ENCODE measurements at regions not wholly inside any gene's neighbourhood (a gene's known extent, or its start where the extent isn't known, plus 50 kb on each side); places are given as distances from the start of the nearest gene placed in this dataset.
"Not testable (repeated sequence)": the region's sequence is repeated elsewhere in the genome, so short reads cannot be mapped to it uniquely, and the experiment has no call there.

DNA sequence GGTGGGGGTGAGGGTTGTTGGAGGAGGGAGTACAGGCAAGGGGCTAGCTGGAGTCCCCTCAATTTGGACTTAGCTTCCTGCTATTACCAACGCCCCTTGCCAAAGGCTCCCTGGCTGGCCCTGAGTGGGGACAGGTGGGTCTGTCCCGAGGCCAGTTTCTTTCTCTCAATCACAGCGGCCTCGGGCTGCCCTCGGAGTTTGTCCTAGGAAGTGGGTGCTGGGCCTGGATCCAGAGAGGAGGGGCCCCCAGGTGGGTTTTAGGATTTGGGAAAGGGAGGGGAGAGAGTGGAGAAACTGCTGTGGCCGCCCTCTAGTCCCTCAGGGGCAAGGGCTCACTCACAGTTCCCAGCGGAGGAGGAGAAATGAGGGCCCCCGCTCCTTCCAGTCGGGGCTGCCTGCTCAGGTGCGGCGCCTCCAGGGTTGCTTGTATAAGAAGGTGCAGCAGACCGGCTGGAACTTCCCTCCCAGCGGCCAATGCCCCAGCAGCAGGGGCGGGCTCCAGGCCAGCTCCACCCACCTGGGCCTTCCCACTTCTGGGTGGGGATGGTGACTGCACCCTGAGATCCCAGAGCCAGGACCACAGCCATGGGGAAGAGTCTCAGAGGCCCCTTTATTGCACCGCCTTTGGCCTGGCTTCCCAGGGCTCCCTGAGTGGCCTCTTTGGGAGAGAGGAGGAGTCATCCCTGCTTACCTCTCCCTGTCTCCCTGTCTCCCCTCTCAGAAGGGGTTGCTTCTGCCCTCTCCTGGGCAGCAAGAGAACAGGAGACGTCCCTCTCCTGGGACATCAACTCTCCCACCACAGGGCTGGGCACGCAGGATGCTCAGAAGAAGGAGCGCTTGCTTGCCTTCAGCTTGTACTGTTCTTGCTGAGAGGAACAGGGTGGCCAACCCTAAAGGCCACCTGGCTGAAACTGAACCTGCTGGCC is 112.0 kb upstream of the SMURF2 start:
- intact Hi-C loops (cut with DNase I): no loop called here
- peak in 2 of 10 donors; percentile 63 to 84 for DNase-seq

DNA sequence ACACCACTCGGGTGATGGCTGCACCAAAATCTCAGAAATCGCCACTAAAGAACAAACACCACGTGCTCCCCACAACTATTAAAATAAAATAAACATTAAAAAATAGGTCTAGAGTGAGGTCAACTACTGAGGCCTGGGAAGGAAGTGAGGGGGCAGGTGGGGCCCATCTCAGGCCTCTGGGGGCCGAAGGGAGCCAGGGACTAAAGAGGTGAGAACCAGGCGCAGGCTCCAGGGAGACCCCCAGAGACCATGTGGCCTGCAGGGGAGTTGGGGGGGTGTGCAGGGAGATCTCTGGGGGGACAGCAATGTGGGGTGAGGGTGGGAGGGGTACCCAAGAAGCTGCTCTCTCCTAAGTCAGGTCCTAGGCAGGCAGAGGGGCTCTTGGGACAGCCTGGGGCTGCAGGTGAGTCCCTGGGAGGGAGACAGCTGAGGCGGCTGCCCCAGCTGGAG is 111.3 kb upstream of the SMURF2 start:
- DNase-seq: no peak

DNA sequence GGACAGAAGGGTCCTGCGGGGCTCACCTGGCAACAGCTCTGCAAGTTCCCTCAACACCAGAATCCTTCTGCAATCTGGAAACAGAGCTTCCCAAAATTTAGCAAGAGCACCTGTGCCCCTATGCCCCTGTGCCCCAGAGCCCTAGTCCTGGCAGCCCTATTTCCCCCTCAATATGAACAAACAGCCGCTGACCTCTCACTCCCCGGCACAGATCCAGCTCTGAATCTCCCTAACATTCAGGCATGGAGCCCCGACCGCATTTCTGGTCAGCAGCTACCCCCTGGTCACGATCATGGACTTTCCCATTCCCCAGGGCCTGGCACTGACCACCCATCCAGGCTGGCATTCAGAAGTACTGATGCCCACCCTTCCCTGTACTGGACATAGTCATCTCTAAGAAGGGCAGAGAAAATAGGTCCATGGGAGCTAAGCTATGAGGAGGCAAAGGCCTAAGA is 110.8 kb upstream of the SMURF2 start:
- intact Hi-C loops (cut with DNase I): no loop called here

More for the DNA sequence above, 111.3 kb upstream of the SMURF2 start:
- intact Hi-C loops (cut with DNase I): no loop called here

DNA sequence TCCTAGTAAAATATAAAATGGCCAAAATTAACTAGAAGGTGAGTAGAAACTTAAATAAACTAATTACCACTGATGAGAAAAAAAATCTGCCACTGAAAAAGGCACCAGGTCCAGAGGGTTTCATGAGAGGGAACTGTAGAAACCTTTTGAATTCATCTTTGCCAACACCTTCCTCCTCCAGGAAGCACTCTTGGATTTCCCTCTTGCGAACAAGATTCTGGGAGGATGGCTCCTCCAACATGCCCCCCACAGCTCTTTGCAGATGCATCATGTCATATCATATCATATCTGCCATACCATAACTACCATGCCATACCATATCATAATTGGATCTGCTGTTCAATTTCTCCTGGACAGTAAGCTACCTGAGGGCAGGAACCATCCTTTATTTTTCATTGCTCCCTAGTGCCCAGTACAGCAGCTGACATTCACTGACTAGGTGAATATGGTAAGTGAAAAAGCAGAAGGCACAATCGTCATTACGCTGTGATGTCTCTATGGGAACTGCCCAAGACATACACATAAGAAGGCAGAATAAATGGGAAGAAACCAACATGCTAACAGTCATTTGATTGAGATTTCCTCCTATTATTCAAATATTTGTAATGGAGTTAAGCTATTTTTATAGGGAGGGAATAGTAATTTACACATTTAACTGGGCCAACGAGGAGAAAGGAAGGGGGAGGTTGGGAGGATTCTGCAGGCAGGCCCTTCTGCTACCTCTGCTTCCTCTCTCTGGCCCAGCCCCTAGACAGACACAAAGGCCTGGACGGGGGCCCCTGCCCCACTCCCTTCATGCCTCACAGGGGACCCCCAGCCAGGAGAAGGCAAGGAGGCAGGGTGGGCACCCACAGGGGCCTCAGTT is 110.1 kb upstream of the SMURF2 start:
- intact Hi-C loops (cut with DNase I): no loop called here
- DNase-seq: peak in 2 of 10 donors; percentile 50 to 69

More for the DNA sequence above, 110.8 kb upstream of the SMURF2 start:
- DNase-seq: peak in 2 of 10 donors; percentile 33 to 63

DNA sequence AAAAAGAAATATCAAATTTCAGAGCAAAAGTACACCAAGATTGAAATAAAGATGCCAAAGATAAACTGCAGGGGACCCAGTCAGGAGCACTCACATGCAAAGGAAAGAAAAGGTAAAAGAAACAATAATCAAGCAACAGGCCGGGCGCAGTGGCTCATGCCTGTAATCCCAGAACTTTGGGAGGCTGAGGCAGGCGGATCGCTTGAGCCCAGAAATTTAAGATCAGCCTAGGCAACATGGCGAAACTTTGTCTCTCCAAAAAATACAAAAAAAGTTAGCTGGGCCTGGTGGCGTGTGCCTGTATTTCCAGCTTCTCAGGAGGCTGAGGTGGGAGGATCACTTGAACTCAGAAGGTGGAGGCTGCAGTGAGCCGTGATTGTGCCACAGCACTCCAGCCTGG is 107.6 kb upstream of the SMURF2 start:
- intact Hi-C loops (cut with DNase I): no loop called here
- peak in 2 of 10 donors; percentile 15 to 52 for DNase-seq

DNA sequence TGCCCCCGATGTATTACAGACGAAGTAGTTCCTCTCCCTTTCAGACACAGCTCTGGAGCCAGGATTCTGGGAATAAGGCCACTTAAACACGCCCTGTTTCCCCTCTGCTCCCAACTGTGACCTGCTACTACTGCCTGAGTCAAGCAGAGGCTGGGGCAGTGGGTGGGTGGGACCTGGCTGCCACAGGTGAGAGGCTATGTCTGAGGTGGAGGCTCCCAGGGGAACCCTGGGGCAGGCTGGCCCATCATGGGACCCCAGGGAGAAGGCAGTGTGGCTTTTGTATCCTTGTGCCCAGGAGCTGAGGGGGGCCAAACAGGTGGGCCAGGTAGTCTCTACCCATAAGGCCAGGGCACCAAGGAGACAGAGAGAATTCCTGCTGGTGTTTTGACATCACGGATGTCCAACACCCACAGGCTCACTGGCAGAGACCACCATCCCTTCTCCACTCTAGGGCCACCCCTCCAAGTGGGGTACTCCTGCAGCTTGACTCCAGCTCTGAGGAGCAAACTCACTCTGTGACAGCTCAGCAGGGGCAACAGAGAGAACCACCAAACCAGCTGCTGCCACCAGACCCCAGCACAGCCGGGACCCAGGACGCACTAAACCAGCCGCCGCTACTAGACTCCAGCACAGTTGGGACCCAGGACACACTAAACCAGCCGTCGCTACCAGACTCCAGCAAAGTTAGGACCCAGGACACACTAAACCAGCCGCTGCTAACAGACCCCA is 105.3 kb upstream of the SMURF2 start:
- peak in 1 of 10 donors; percentile 45 for DNase-seq
- intact Hi-C loops (cut with DNase I): no loop called here

DNA sequence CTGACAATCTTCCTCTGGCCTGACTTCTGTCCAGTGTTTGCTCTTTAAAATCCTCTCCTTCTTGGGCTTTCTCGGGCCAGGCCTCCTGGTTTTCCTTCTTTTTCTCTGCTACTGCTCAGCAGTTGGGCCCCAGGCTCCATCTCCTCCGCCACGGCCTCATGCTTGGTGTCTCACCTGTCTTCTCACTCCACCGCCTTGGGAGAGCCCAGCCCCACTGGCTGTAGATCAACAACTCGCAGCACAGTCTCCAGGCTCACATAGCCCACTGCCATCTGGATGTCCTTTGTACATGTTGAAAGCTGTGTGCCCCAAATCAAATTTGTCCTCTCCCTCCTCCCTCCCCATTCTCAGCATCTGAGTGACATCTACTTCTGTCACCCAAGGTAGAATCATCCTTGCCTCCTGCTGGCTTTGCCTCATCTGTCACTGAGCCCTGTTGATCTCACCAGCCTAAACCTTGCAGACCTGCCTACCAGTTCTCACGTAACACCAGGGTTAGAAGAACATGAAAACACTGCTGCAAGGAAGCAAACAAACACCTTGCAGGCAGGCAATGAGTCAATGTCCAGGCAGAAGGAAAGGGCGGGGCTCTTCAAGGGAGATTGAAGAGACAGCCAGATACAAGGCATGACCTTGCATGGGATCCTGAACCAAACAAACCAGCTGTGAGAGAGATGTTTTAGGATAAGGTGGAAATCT is 103.2 kb upstream of the SMURF2 start:
- no peak for DNase-seq
- intact Hi-C loops (cut with DNase I): no loop called here

DNA sequence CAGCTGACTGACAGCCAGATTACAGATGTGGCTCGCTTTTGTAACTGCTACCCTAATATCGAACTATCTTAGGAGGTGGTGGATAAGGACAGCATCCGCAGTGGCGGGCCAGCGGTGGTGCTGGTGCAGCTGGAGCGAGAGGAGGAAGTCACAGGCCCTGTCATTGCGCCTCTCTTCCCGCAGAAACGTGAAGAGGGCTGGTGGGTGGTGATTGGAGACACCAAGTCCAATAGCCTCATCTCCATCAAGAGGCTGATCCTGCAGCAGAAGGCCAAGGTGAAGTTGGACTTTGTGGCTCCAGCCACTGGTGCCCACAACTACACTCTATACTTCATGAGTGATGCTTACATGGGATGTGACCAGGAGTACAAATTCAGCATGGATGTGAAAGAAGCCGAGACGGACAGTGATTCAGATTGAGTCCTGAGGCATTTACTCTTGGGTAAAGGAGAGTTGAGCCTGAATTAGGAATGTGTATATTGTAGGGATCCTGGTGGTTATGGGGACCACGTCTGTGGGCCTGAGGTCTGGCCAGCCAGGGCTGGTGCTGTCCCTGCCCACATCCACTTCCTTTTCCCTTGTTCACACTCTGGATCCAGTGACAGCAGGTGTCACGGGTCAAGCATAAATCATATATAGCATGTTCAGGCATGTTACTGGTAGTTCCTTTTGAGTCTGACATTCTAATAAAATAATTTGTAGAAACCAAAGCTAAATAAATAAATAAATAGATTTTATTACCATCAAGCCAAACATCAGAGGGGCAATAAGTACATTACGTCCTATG is 89.0 kb upstream of the SMURF2 start:
- intact Hi-C loops (cut with DNase I): no loop called here
- peak in 1 of 10 donors; percentile 69 for DNase-seq

DNA sequence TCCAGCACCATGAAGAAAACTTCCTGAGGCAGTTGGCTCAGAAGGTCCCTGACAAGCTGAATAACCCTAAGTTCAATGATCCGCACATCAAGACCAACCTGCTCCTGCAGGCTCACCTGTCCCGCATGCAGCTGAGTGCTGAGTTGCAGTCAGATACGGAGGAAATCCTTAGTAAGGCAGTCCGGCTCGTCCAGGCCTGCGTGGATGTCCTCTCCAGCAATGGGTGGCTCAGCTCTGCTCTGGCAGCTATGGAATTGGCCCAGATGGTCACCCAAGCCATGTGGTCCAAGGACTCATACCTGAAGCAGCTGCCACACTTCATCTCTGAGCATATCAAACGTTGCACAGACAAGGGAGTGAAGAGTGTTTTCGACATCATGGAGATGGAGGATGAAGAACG is 88.4 kb upstream of the SMURF2 start:
- intact Hi-C loops (cut with DNase I): no loop called here
- DNase-seq: no peak

DNA sequence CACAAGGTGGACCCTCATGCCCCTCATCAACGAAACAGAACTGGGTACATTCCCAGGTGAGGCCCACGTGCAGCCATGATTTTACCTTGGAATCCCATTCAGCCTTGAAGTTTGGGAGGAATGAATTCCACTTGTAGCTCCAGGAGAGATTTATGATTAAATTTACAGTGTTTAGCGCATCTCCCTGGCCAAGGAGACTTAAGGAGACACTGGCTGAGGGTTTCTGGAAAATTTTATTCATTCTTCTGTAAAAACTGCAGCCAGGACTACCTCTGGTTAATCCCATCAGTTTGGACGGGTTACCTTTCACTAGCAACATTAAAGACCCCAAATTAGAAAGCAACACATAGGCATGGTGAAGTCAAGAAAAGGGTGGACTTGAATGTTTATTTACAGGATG is 87.2 kb upstream of the SMURF2 start:
- no peak for DNase-seq
- intact Hi-C loops (cut with DNase I): no loop called here

DNA sequence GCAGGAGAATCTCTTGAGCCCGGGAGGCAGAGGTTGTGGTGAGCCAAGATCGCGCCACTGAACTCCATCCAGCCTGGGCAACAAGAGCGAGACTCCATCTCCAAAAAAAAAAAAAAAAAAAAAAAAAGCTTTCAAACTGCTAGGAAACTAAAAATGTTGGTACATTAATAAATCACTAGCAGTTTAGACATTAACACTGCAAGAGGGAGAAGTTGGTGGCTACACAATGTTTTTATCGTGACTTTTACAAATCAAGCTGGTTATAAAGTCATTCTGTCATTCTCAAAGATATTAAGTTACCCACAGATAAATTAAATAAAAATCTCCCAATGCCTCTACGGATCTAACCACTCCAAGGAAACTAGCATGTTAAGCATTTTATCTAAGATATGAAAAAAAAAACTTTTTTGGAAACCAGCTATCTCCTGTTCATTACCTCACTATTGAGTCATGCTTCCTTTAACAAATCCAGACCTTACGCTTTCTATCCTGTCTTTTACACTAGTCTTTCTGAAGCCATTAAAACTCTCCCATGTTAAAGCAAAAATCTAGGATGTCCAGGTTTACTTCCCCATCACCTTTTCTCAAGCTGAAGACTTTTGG is 85.9 kb upstream of the SMURF2 start:
- intact Hi-C loops (cut with DNase I): no loop called here
- DNase-seq: no peak

DNA sequence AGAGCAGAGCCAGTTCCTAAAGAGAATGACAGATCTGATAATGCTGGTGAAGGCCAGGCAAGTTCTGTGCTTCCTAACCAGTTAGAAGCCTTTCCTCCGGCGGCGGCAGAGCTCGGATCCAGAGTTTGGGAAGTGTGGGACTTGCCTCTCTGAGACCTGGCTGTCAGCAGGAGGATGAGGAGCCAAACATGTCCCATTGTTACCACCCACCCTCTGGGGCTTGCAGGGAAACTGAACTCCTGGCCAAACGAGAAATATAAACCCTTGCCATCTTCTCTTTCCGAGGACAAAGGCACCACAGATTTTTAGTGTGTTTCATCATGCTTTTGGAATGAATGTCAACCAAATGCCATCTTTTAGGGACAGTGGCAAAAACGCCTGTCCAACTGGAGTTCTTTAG is 80.2 kb upstream of the SMURF2 start:
- intact Hi-C loops (cut with DNase I): no loop called here
- DNase-seq: no peak

DNA sequence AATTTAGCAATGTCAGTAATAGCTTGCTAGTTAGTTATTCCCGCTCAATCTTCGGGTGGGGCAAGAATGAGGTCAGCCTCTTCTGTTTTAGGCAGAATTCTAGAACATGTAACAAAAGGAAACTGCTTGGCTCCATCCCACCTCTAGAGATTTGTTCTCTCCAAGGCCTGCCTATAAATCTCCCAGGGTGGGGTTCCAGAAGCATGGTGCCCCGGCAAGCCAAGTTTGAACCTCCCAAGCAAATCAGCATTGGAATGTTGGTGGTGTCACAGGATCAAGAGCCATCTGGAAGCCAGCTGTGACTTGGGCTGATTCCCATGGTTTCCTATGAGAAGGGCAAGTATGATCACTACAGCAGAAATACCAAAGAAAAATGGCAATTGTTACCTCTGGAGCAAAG is 79.8 kb upstream of the SMURF2 start:
- peak in 1 of 10 donors; percentile 46 for DNase-seq
- intact Hi-C loops (cut with DNase I): not testable (repeated sequence)

DNA sequence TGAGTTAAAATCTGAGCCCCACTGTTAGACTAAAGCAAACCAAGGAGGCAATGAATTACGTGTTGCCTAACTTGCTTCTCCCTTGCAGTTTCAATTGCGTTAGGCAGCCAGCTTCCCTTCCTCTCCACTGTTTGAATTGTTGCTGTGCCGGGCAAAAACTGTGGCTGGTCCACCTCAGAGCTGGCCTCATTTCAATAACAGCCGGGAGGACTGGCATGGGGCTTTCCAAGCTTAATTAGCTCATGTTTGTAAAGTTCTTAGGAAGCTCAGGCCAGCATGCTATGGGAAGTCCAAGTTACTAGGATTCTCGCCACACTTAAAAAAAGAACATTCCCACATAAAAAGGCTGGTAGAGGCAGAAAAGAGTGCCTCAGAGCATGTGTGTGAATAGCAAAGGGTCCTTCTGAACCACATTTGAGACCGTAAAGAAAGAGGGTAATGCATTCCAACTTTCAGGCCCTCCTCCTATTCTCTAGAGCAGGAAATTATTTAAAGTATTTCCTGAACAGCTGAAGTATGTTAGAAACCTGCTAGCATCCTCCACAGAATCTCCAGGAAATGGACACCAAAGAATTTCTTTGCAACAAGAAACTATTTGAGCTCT is 79.0 kb upstream of the SMURF2 start:
- DNase-seq: peak in 5 of 10 donors; percentile 16 to 44 (median 27)
- intact Hi-C loops (cut with DNase I): no loop called here

DNA sequence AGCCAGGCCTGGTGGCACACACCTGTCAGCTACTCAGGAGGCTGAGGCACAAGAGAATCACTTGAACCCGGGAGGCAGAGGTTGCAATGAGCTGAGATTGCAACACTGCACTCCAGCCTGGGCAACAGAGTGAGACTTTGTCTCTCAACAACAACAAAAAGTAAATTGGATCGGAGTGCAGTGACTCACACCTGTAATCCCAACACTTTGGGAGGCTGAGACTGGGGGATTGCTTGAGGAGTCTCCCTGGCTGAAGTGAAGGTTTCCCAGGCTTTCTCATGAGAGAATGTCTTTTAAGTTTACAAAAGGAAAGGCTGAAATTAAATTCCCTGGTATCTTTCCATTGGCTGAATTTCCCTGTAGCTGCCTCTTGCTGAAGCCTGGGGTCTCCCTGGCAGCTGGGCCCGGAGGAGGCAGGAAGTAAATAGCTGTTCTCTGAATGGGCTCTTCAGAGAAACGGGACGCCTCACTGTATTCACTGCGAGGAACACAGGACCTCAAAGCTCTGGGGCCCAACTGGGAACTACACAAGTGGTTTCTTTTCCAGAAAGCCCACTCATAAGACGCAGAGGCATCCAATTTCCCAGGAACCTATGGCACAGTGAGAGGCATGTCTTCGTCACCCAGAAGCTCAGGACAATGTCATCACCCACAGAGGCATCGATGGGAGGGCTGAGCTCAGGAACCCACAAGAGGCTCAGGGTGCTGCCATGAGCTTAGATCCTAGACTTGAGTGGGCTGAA is 77.4 kb upstream of the SMURF2 start:
- intact Hi-C loops (cut with DNase I): no loop called here
- peak in 1 of 10 donors; percentile 71 for DNase-seq

DNA sequence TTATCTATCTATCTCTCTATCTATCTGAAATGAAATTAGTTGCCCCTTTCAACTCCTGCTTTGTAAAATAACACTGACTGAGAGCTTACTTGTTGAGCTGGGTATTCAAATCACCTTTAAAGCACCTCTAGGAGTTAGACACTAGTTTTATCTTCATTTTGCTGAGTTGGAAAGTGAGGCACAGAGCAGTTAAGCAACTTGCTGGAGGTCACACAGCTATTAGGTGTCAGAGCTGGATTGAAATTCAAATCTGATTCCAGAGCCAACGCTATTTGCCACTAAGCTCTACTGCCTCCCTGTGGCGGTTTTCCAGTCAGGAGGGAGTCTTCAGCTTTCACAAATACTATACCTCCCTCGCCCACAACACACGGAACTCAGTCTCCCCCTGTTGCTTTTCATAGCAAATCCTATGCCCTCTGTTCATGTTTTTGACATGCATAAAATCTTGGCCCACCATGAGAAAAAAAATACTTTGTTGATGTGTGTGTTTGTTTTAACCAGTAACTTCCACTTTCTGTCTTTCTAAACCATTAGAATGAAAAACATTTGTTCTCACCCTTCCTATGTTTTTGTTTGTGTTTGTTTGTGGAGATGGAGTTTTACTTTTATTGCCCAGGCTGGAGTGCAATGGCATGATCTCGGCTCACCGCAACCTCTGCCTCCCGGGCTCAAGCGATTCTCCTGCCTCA is 74.8 kb upstream of the SMURF2 start:
- DNase-seq: peak in 3 of 10 donors; percentile 17 to 77 (median 25)
- intact Hi-C loops (cut with DNase I): no loop called here
